HG03442 (cell line): ENCODE measurements at regions not wholly inside any gene's neighbourhood (a gene's known extent, or its start where the extent isn't known, plus 50 kb on each side); places are given as distances from the start of the nearest gene placed in this dataset.

Source experiments
- ATAC-seq: cut with Tn5 transposase; IDR thresholded peaks from one replicate; pipeline ENCODE4 v1.9.1; 2021; ENCODE audit warnings: mild to moderate bottlenecking, moderate library complexity; ENCODE audit not compliant: unreplicated experiment

DNA sequence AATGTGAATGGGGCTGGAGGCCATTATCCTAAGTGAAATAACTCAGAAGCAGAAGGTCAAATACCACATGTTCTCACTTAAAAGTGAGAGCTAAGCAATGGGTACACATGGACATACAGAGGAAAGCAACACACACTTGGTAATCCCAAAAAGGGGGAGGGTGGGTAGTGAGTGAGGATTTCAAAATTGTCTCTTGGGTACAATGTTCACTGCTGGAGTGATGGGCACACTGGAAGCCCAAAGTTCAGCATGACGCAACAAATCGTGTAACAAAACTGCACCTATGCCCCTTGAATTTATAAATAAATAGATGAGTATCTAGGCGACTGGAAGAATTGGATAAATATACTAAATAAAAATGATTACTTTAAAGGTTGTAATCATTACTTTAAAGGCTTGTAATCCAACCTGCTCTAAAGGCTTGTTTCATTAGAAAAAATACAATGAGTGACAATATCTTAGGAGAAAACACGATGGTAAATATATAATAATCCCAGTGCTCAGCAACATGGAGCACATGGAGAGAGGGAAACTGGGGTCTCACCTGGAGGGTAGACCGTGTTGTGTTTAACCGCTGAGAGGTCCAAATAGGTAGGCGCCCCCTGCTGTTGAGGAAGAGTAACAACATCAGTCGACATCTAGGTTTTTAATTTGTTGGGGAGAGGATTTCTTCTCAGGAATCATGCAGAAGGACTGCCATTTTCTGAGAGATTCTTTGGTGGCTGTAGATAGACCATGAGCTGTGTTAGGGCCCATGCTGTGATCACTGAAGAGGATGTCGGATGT lies 78.5 kb upstream of the ROBO1 start:
- ATAC-seq, result no peak

DNA sequence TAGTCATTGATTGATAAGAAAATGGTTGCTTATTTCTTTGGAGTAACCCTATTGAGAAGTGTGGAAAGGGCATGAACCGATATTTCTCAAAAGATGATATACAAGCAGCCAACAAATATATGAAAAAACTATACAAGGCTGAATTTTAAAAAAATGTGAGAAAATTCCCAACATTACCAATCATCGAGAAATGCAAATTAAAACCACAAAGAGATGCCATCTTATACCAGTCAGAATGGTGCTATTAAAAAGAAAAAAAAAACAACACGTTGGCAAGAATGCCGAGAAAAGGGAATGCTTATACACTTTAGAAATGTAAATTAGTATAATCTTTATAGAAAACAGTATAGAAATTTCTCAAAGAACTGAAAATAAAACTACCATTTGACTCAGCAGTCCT lies 77.7 kb upstream of the ROBO1 start:
- ATAC-seq, result no peak

DNA sequence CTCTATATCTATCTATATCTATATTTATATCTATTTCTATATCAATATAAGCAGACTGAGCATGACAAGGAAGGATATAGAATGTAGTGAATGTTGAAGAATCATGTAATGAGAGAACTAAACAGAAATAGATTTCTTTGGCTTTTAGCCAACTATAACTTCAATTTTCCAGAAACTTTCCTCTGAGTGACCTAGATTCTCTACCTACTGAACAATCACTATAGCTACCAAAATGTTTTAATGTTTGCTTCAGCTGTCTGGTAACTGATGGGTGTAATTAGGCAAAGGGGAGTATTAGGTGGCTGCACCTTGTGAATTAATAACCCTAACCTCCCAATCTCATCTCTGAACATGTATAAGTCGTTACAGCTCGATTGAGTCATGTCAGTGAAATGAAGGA lies 76.4 kb upstream of the ROBO1 start:
- ATAC-seq, result no peak

DNA sequence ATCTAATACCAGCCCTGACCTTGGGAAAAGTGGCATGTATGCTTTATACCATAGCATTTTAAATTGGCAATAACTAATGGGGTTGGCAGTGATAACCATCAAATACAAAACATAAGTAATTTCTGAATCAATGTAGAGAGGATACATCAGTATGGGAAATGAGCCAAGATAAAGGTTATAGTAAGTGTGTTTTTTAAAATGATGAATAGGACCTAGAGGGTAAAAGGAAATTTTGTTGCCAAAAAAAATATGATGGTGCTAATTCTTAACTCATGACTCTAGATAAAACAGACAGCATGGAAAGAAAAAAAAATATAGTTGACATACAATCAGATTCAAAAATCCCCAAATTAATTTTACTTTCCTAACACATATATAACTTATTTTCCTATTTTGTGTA lies 75.4 kb upstream of the ROBO1 start:
- no peak for ATAC-seq

DNA sequence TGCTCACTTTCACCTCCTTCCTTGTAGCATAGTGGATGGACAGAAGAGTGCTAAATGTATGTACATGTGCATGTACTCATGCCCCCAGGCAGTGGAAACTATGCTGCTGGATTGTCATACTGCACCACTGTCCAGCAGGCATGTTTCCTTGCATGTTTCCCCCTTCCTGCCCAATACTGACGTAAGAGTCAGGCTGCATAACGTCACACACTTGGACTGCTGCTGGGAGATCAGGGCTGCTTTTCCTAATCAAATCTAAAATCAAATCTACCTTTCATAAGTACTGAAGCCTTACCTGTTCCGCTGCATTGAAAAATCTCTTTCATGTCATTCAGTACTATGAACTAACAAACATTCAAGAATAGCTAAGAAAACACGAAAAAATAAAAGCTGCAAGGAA lies 67.9 kb upstream of the ROBO1 start:
- no peak for ATAC-seq

DNA sequence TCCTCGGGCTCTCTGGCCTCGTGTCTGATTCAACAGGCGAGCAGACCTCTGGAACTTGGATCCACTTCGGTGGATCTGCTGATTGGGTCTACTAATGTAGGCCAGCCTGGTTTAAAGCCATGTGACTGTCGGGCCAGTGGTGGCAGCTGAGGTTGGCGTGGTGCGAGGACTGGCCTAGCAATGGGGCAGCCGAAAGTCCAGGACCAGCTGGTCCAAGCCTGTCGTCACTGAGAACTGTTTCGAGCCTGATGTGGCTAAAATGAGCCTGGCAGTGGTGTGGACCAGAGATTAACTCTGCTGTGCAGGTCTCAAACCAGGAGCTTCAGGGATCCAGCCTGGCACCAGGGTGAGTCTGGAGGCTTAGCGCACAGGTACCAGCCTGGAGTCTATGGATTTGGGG lies 56.4 kb upstream of the ROBO1 start:
- no peak for ATAC-seq

DNA sequence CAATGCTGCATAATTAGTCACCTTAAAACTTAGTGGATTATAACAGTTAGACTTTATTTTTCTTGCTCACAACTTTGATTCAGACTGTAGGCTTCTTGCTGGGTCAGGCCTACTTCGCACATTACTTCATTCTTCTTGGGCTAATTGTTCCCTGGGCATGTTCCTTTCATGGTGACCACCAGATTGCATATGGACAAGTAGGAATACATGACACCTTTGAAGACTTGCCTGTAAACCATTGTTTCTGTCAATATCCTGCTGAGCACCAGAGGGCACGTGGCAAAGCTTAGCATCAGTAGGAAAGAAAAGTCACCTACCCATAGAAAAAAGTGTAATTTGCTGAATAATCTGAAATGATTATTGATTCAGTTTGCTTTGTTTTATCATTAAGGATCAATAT lies 54.3 kb upstream of the ROBO1 start:
- ATAC-seq, result no peak

DNA sequence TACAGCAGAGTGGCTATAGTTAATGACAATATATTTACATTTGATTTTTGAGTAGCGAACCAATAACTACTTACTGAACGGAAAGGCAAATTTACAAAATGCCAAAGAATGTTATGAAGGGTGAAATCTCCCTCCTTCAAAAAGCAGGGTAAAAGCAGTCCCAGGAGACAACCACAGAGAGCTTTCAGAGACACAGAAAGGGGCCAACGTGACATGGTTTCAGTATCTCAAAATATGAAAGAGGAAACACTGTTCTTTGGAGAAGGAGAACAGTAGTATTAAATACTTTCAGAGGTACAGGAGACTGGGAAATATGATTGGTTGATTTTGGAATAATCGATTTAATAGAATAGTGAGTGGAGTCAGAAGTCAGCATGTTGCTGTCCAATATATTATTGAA lies 52.3 kb upstream of the ROBO1 start:
- ATAC-seq, result no peak

DNA sequence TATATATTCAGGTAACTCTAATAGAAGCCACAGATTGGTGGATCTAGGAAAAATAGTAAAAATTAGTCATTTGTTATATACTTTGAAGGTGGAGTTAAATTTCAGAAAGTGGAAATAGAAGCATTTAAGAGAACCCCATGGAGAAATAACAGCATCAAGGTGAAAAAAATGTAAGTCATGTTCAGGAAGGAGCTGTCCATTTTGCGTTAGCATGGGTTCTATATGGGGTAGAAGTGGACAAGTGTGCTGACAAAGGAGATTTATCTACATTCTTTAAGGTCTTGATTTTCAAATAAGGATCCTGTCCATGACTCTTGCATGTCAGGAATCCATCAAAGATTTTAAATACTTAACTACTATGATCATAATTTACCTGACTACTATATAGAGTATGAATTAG lies 50.2 kb upstream of the ROBO1 start:
- no peak for ATAC-seq
